ENCODE measurements at regions not wholly inside any gene's neighbourhood (a gene's known extent, or its start where the extent isn't known, plus 50 kb on each side); places are given as distances from the start of the nearest gene placed in this dataset.

DNA sequence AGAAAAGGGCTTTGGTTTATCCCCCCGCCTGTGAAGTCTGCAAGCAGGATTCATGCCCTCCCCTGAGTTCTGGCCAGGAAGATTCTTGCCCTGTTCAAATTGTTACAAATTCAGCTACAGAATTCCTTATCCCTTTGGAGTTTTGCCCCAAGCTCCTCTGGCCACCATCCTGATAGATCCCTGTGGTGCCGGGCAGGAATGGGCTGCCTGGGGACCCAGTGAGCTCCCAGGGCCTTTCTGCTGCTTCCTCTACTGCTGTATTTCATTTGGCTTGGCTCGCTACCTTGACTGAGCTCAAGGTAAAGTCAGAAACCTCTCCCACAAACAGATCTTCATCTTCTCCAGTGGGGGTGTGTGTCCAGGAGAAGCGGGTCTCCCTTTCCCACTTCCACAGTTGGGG is 194.6 kb upstream of the NBEA start:
- DNase-seq (ENCODE audit: low spot score): no peak
- TF ChIP-seq, protein P1, sequence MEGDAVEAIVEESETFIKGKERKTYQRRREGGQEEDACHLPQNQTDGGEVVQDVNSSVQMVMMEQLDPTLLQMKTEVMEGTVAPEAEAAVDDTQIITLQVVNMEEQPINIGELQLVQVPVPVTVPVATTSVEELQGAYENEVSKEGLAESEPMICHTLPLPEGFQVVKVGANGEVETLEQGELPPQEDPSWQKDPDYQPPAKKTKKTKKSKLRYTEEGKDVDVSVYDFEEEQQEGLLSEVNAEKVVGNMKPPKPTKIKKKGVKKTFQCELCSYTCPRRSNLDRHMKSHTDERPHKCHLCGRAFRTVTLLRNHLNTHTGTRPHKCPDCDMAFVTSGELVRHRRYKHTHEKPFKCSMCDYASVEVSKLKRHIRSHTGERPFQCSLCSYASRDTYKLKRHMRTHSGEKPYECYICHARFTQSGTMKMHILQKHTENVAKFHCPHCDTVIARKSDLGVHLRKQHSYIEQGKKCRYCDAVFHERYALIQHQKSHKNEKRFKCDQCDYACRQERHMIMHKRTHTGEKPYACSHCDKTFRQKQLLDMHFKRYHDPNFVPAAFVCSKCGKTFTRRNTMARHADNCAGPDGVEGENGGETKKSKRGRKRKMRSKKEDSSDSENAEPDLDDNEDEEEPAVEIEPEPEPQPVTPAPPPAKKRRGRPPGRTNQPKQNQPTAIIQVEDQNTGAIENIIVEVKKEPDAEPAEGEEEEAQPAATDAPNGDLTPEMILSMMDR (IDR thresholded peaks at IDR 0.05; ENCODE audit: extremely low read depth, missing control alignments): no peak

DNA sequence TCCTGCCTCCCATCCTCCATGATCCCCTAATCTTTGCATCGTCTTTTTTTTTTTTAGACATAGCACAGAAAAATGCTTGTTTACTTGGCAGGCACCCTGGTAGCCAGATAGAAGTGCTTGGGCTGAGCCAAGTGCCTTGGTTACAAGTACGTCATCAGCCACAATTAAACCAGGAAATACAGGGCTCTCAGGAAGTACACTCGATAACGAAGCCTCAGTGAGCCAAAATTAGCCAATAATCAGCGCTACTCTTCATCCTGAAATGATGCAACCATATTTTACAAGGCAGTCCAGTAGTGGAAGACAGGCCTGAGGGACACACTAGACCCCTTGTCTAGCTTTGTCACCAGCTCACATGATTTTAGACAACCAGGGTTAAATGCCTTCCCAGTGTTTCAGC is 194.0 kb upstream of the NBEA start:
- TF ChIP-seq, protein P1 (IDR thresholded peaks at IDR 0.05; ENCODE audit: extremely low read depth, missing control alignments): no peak
- DNase-seq (ENCODE audit: low spot score): no peak

DNA sequence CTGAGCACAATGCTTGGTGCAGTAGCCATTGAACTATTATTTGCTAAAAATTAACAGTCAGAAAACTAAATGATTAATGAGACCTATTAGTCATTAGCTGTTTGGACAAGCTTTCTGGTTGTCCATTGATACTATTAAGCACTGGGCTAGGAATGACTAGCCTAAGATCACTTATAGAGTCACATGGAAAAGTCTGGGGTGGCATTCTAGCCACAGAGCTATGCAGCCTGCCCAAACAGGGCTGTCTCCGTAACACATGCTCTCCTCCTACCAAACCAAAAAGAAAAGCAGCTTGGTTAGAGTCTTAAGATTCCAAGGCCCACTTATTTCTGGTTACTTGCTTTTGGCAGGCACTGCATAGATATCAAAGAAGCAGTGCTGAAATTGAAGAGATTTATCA is 193.5 kb upstream of the NBEA start:
- no peak for DNase-seq (ENCODE audit: low spot score)
- TF ChIP-seq, protein P1 (IDR thresholded peaks at IDR 0.05; ENCODE audit: extremely low read depth, missing control alignments): no peak

DNA sequence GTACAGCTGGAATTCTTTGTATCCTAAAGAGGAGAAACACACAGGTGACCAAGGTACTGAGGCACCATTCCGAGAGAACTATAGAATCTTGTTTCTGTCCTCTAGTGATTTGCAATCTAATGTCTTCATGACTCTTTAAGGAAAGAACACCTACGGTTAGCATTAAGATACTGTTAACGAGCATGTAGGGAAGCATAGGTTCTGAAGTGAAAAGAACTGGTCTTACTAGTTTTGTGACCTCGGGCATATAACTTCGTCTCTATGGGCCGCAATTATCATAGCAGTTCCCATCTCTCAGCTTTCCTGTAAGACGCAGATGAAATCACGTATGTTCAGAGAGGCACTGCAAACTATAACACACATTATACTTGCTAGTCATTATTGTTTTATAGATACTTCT is 193.0 kb upstream of the NBEA start:
- TF ChIP-seq, protein P1 (IDR thresholded peaks at IDR 0.05; ENCODE audit: extremely low read depth, missing control alignments): no peak
- DNase-seq (ENCODE audit: low spot score): no peak

DNA sequence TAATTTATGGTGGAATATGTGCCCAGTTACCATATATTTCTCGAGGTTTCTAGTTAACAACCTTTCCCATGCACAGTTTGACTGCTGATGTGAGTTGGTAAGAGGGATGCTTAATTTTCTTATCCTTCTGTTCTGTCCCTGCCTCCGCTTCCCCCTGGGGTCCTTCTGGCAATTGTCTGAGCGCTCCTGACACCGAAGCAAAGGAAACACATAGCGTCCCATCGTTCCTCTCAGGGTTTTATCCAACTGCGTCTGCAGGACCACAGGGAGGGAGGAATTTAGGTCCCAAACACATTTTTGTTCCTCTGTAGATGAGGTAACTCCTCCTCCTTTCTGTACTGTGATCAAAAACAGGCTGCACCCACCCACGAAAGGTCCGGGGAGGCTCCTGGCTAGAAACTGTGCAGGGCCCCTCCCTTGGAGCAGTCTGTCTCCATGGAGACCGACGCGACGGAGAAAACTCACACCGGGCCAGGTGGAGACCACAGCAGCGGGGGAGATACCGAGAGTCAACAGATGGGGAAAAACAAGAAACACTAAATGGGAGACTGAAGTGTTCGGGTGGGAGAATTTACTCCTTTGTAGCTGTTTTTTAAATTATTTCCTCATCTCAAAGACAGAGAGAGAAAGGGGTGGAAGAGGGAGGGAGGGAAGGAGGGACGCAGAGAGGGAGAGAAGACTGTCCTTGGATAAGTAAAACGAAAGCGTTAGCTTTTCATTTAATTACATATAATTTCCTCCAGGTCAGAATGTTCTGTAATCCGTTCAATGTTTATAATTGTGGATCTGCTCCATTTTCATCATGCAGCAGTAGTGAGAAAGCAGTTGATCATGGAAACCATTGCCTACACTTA is 191.8 kb upstream of the NBEA start:
- peak; percentile 15 for DNase-seq (ENCODE audit: low spot score)
- TF ChIP-seq, protein P1 (IDR thresholded peaks at IDR 0.05; ENCODE audit: extremely low read depth, missing control alignments): no peak

DNA sequence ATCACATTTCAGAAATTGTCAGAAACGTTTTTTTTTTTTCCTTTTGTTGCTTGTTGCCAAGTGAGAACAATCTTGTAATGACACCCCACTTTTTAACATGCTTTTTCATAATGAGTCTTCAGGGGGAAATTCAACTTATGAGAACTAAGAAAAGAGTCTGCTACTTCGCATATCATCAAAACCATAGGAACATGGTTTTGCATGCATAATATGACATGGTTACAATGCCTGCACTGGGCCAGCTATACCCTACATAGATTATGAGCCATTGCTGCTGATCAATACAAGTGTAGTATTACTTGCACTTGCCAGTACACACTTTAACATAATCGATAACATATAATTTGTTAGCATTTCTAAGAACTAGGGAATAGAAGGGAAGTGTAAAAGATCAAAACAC is 191.0 kb upstream of the NBEA start:
- DNase-seq (ENCODE audit: low spot score): no peak

DNA sequence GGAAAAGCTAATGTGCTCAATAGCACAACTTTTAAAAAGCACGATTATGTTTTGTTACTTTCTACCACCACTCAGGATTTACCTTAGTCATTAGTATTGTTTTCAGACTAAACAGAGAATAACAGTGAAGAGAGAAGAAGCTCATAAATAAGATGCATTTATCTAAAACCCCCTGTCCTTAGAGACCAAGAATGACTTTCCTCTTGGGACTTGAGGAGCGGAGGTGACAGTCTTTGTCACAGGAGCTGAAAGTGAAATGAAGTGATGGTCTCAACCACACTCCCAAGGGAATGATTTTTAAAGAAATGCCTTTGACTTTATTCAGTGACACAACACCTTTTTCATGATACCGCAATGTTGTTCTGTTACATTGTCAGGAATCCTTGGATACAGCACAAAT is 190.6 kb upstream of the NBEA start:
- TF ChIP-seq, protein P1 (IDR thresholded peaks at IDR 0.05; ENCODE audit: extremely low read depth, missing control alignments): no peak
- DNase-seq (ENCODE audit: low spot score): no peak

More for the DNA sequence above, 191.0 kb upstream of the NBEA start:
- TF ChIP-seq, protein P1 (IDR thresholded peaks at IDR 0.05; ENCODE audit: extremely low read depth, missing control alignments): no peak
